Panc1 (cell line): ENCODE measurements at regions not wholly inside any gene's neighbourhood (a gene's known extent, or its start where the extent isn't known, plus 50 kb on each side); places are given as distances from the start of the nearest gene placed in this dataset.
"Not testable (repeated sequence)": the region's sequence is repeated elsewhere in the genome, so short reads cannot be mapped to it uniquely, and the experiment has no call there.

Experiments
- ATAC-seq: fragments of 200-7000 bp; cut with Tn5 transposase; 2 replicates; pipeline ENCODE4 v1.9.1; 2020; ENCODE audit warnings: mild to moderate bottlenecking, moderate library complexity
- BruUV-seq: library from RNA; stranded (reverse); fragments of 400-500 nt; replicated peaks from 2 replicates; lab custom pipeline; 2021; lab: Mats Ljungman, UMichigan
- CTCF ChIA-PET: fragments of 300-600 bp; sonication (Branson Sonifier 250); formaldehyde crosslinking; loops from one replicate; lab custom pipeline; 2022; ENCODE audit warnings: antibody characterized with exemption; lab: Charles Lee
- POLR2A ChIA-PET: fragments of 300-600 bp; sonication (Branson Sonifier 250); formaldehyde crosslinking; loops from one replicate; lab custom pipeline; 2022; ENCODE audit warnings: antibody characterized with exemption; lab: Charles Lee
- DNase-seq: peaks from one replicate; pipeline ENCODE4 v3.0.0-alpha.2; 2010; ENCODE audit warnings: low read depth, low spot score
- H3K27ac ChIP-seq: 2 replicates; pipeline ENCODE4 v1.5.1; 2011; ENCODE audit warnings: mild to moderate bottlenecking, low read length, inconsistent platforms
- H3K27me3 ChIP-seq: fragments of 200-500 bp; sonication (Bioruptor generic); 2 replicates; pipeline ENCODE4 v1.6.0; 2014; ENCODE audit warnings: low read length, inconsistent platforms; ENCODE audit not compliant: control insufficient read depth, insufficient read depth
- H3K36me3 ChIP-seq: fragments of 200-500 bp; sonication (Bioruptor generic); 2 replicates; pipeline ENCODE4 v1.5.1; 2014; ENCODE audit warnings: inconsistent platforms, mild to moderate bottlenecking, low read length, moderate library complexity; ENCODE audit not compliant: control insufficient read depth, insufficient read depth
- H3K4me1 ChIP-seq: 2 replicates; pipeline ENCODE4 v1.5.1; 2011; ENCODE audit warnings: inconsistent platforms, mild to moderate bottlenecking, low read length, moderate library complexity; ENCODE audit not compliant: control insufficient read depth, insufficient read depth
- H3K4me3 ChIP-seq, 2 experiments: 2 replicates each; pipeline ENCODE4 v1.5.1; 2011 to 2012; ENCODE audit warnings: low read depth in 2 of 2, low read length in 2 of 2, mild to moderate bottlenecking in 2 of 2, inconsistent platforms in 1 of 2, moderate library complexity in 1 of 2
- H3K9me3 ChIP-seq: fragments of 200-500 bp; sonication (Bioruptor generic); 2 replicates; pipeline ENCODE4 v1.5.1; 2014; ENCODE audit warnings: low read depth, mild to moderate bottlenecking, inconsistent platforms, low read length, moderate library complexity; ENCODE audit not compliant: control insufficient read depth, insufficient read depth
- CTCF ChIP-seq: fragments of 450-650 bp; IDR thresholded peaks from 2 replicates; pipeline ENCODE4 v1.5.1; 2017; ENCODE audit warnings: mild to moderate bottlenecking
- POLR2AphosphoS5 ChIP-seq: IDR thresholded peaks from 2 replicates; pipeline ENCODE4 v1.6.1; 2012; ENCODE audit warnings: mild to moderate bottlenecking, low read depth, low read length, moderate library complexity
- REST ChIP-seq, 2 experiments: IDR thresholded peaks; 2 replicates each; pipeline ENCODE4 v1.6.1; 2011 to 2012; ENCODE audit warnings: low read depth in 2 of 2, control low read depth in 1 of 2, low read length in 1 of 2, mild to moderate bottlenecking in 1 of 2, moderate library complexity in 1 of 2; ENCODE audit not compliant: insufficient read depth in 1 of 2
- SIN3A ChIP-seq: IDR thresholded peaks from 2 replicates; pipeline ENCODE4 v1.6.1; 2012; ENCODE audit warnings: low read depth, mild to moderate bottlenecking, low read length, moderate library complexity, borderline replicate concordance; ENCODE audit not compliant: insufficient read depth
- TCF7L2 ChIP-seq: IDR thresholded peaks from 2 replicates; pipeline ENCODE4 v1.6.1; 2011; ENCODE audit warnings: mild to moderate bottlenecking, low read depth, low read length, inconsistent platforms
- in situ Hi-C: cut with HindIII; loops from 2 replicates; pipeline ENCODE4 v1.10.0; 2016; ENCODE audit warnings: low sequenced_read_pairs, low pct_unique_long_range_greater_than_20kb
- intact Hi-C: fragments of 100-400 bp; cut with micrococcal nuclease; formaldehyde crosslinking; loops from one replicate; pipeline ENCODE4 v1.10.0; 2022; ENCODE audit not compliant: unreplicated experiment

GRCh38 chr10:56096226-56096517 is 264.9 kb downstream of the ZWINT start:
- intact Hi-C loops (no loop called here), in situ Hi-C loops (no loop called here)
- Histone ChIP-seq H3K36me3 (no peaks in the 10 kb centered on the region), H3K27ac (no peak overlapping the region), H3K9me3 (no peaks in the 10 kb centered on the region), H3K4me3 (no peak overlapping the region), H3K4me1 (no peaks in the 10 kb centered on the region), H3K27me3 (no peaks in the 10 kb centered on the region)
- ChIA-PET CTCF (no interaction called here), POLR2A (no interaction called here)
- no TSS peak for BruUV-seq
- no peak for TF ChIP-seq POLR2AphosphoS5
- TF ChIP-seq TCF7L2, result no peak
- no peak for TF ChIP-seq SIN3A
- TF ChIP-seq CTCF, result no peak
- no peak for TF ChIP-seq REST (IDR thresholded peaks at IDR 0.05; ENCODE audit: insufficient read depth in 1 of 2, low read depth in 2 of 2, low read length in 1 of 2)
- ATAC-seq (no peak), DNase-seq (no peak)

- in situ Hi-C loops (no loop called here), intact Hi-C loops (no loop called here)
- ChIA-PET CTCF (no interaction called here), POLR2A (no interaction called here)
- TF ChIP-seq CTCF (no peak), POLR2AphosphoS5 (no peak), SIN3A (no peak), REST (IDR thresholded peaks at IDR 0.05; ENCODE audit: insufficient read depth in 1 of 2, low read depth in 2 of 2, low read length in 1 of 2) (no peak), TCF7L2 (no peak)
- Histone ChIP-seq H3K4me3 (no peak overlapping the region), H3K9me3 (no peaks in the 10 kb centered on the region), H3K27me3 (no peaks in the 10 kb centered on the region), H3K36me3 (no peaks in the 10 kb centered on the region), H3K27ac (no peak overlapping the region), H3K4me1 (no peaks in the 10 kb centered on the region)
- BruUV-seq, result no TSS peak
- no peak for ATAC-seq
- DNase-seq, result no peak
These were observed 265.4 kb downstream of the ZWINT start for GRCh38 chr10:56095506-56096225.

GRCh38 chr10:56093645-56094044 is 267.4 kb downstream of the ZWINT start:
- intact Hi-C loops, POLR2A ChIA-PET, BruUV-seq, H3K4me1 ChIP-seq, H3K27ac ChIP-seq, DNase-seq, H3K9me3 ChIP-seq, H3K4me3 ChIP-seq, CTCF ChIA-PET, H3K27me3 ChIP-seq, in situ Hi-C loops, ATAC-seq, H3K36me3 ChIP-seq: not testable (repeated sequence)
